ENCODE measurements at regions not wholly inside any gene's neighbourhood (a gene's known extent, or its start where the extent isn't known, plus 50 kb on each side); places are given as distances from the start of the nearest gene placed in this dataset.

- H3K9me1 ChIP-seq (ENCODE audit: insufficient read depth, low read length), result no peaks in the 10 kb centered on the region
- in situ Hi-C loops (cut with MboI; ENCODE audit: low sequenced_read_pairs), result no loop called here
- H3K27ac ChIP-seq (ENCODE audit: insufficient read depth, low read length), result no peak overlapping the region
- H4K5ac ChIP-seq (ENCODE audit: low read depth, low read length), result no peak overlapping the region
- H3K79me1 ChIP-seq (ENCODE audit: low read depth in 1 of 2, low read length in 2 of 2), result no peaks in the 10 kb centered on the region
- ChIA-PET CTCF (interaction anchor here (0.6 to 1.4 kb wide), 11 partner anchors 9 to 1454 kb away, joined by 3 to 7 read pairs (median 3); no protein-coding TSS in a partner anchor), POLR2A (ENCODE audit: unreplicated experiment) (no interaction called here)
- BruUV-seq (replicated peaks), result no TSS peak
- H2BK20ac ChIP-seq (ENCODE audit: low read depth, low read length), result no peak overlapping the region
- H2AK5ac ChIP-seq (ENCODE audit: low read depth, low read length), result no peak overlapping the region
- peak; percentile 64 for DNase-seq
- no peaks in the 10 kb centered on the region for H3K9me3 ChIP-seq (ENCODE audit: control insufficient read depth, insufficient read depth, low read length)
- H3K18ac ChIP-seq (ENCODE audit: low read depth, low read length), result no peak overlapping the region
- H3K4me3 ChIP-seq (ENCODE audit: insufficient read depth, low read depth, low read length), result no peak overlapping the region
- H4K91ac ChIP-seq (ENCODE audit: insufficient read depth, low read depth, low read length), result no peak overlapping the region
- no peak overlapping the region for H3K14ac ChIP-seq (replicated peaks; ENCODE audit: low read depth, low read length)
- no CpG with 5 or more reads among the region's 10 CpGs for WGBS, 2 experiments (ENCODE audit: extremely low coverage in 2 of 2, insufficient read length in 1 of 2)
- H3K4me1 ChIP-seq (ENCODE audit: control insufficient read depth, insufficient read depth, low read length), result no peaks in the 10 kb centered on the region
- H3K23ac ChIP-seq (ENCODE audit: low read depth, low read length), result no peak overlapping the region
- TF ChIP-seq MAZ (IDR thresholded peaks at IDR 0.05; ENCODE audit: borderline replicate concordance, low read depth, low read length), result no peak
- peak; percentile 73 for TF ChIP-seq RAD21 (IDR thresholded peaks at IDR 0.05; ENCODE audit: low read length)
- TF ChIP-seq, protein P1, sequence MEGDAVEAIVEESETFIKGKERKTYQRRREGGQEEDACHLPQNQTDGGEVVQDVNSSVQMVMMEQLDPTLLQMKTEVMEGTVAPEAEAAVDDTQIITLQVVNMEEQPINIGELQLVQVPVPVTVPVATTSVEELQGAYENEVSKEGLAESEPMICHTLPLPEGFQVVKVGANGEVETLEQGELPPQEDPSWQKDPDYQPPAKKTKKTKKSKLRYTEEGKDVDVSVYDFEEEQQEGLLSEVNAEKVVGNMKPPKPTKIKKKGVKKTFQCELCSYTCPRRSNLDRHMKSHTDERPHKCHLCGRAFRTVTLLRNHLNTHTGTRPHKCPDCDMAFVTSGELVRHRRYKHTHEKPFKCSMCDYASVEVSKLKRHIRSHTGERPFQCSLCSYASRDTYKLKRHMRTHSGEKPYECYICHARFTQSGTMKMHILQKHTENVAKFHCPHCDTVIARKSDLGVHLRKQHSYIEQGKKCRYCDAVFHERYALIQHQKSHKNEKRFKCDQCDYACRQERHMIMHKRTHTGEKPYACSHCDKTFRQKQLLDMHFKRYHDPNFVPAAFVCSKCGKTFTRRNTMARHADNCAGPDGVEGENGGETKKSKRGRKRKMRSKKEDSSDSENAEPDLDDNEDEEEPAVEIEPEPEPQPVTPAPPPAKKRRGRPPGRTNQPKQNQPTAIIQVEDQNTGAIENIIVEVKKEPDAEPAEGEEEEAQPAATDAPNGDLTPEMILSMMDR (conservative IDR thresholded peaks at IDR 0.05; ENCODE audit: low read depth, low read length), result peak; percentile 74
- TF ChIP-seq USF2 (IDR thresholded peaks at IDR 0.05; ENCODE audit: low read depth, low read length), result no peak
- TF ChIP-seq SMC3 (IDR thresholded peaks at IDR 0.05; ENCODE audit: low read depth, low read length), result peak; percentile 55
- no peak for TF ChIP-seq NFE2L2 (IDR thresholded peaks at IDR 0.05; ENCODE audit: low read depth, low read length)
- no peak overlapping the region for H3K56ac ChIP-seq (ENCODE audit: extremely low read depth, insufficient read depth, low read length)
- H4K20me1 ChIP-seq (ENCODE audit: insufficient read depth, low read length), result no peaks in the 10 kb centered on the region
- H3K4ac ChIP-seq (ENCODE audit: low read depth, low read length), result no peak overlapping the region
- no peak overlapping the region for H3K9ac ChIP-seq (ENCODE audit: low read depth, low read length)
- no peak overlapping the region for H4K8ac ChIP-seq (ENCODE audit: low read depth in 2 of 2, low read length in 2 of 2)
- H3K27me3 ChIP-seq (ENCODE audit: control insufficient read depth, insufficient read depth, low read length), result no peaks in the 10 kb centered on the region
- H3K4me2 ChIP-seq (ENCODE audit: low read depth, low read length), result no peak overlapping the region
- H2AFZ ChIP-seq (replicated peaks; ENCODE audit: low read length, poor library complexity), result no peak overlapping the region
- intact Hi-C loops (cut with micrococcal nuclease), result loop anchor here (1.0 to 10.0 kb wide), 6 partner anchors 269 to 1832 kb away; no protein-coding TSS in a partner anchor
- ATAC-seq (ENCODE audit: low read depth), result peak; percentile 92
- H2BK15ac ChIP-seq (ENCODE audit: low read depth, low read length), result no peak overlapping the region
- no peak overlapping the region for H2AK9ac ChIP-seq (replicated peaks; ENCODE audit: low read depth, low read length, poor library complexity)
- H2BK5ac ChIP-seq (ENCODE audit: low read depth, low read length, poor library complexity, severe bottlenecking), result no peak overlapping the region
- no peak overlapping the region for H2BK120ac ChIP-seq (ENCODE audit: low read depth, low read length)
- no peaks in the 10 kb centered on the region for H3K36me3 ChIP-seq (ENCODE audit: control insufficient read depth, insufficient read depth, low read length)
- dilution Hi-C loops (cut with HindIII; ENCODE audit: low sequenced_read_pairs, unreplicated experiment), result no loop called here
Observed at GRCh38 chr16:73956587-73957494, 339.8 kb upstream of the PSMD7 start.
